HG02938 (cell line): ENCODE measurements at regions not wholly inside any gene's neighbourhood (a gene's known extent, or its start where the extent isn't known, plus 50 kb on each side); places are given as distances from the start of the nearest gene placed in this dataset.

Source experiments
- ATAC-seq: cut with Tn5 transposase; IDR thresholded peaks from one replicate; pipeline ENCODE4 v1.9.1; 2021; ENCODE audit warnings: mild to moderate bottlenecking, moderate library complexity; ENCODE audit not compliant: unreplicated experiment

DNA sequence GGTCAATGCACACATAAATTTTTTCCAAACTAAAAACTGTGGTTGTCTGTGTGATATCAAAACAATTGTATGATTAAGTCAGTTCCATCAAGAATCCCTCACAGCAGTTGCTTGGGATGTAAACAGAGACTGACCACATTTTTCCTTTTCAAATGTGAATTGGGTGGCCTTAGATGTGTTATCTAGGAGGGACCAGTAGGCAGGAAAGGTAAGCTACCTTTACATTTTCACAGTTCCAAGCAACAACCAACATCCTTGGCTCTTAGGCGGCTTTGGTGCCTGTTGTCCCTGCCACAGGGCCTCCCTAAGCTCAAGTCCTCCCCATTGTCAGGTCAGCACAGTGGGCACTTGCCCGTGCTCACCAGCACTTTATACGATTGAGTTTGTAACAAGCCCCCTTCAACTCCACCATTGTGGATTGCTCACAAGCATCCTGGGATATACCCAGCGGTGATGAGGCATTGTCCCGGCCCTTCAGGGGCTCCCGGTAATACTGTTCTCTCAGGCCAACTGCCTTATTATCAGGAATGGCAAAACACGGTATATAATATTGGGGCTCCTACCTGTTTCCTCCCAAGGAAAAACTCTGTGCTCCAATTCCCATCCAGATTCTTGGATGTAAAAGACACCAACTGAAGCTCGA, 114.9 kb upstream of the ANKRD1 start:
- no peak for ATAC-seq

GRCh38 chr10:91036807-91037411, 116.0 kb upstream of the ANKRD1 start:
- ATAC-seq = no peak

DNA sequence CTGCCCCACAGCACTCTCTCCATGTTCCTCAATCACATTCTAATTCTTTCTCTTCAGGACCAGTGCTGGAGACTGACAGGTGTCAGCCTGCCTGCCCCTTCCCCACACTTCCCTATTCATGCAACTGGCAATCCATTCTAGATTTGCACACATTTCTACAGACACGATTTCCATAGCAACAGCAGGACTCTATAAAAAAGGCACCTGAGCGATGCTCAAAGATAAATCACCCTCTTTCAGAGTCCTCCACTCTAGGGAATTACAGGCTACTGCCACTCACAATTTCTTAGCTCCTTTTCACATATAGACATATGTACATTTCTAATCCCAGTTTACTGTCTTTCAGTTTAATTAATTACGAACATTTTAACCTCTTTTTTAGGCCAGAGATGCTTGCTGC, 118.1 kb upstream of the ANKRD1 start:
- no peak for ATAC-seq

DNA sequence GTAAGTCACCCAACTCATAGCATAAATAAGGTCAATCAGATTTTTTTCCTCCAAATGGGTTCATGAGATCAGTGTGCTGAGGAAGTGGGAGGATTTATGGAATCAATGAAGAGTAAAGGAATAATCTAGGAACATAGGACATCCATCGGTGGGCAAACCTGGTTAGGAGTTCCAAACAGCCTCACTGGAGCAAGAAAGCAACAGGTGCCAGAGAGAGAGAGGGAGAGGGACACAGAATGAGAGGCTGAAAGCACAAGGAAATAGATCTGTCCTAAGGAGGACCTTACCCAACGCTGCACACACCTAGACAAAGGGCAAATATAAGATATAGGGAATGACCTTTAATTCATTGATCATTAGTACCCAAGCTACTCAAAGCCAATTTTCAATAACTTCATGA, 119.5 kb upstream of the ANKRD1 start:
- ATAC-seq = no peak

DNA sequence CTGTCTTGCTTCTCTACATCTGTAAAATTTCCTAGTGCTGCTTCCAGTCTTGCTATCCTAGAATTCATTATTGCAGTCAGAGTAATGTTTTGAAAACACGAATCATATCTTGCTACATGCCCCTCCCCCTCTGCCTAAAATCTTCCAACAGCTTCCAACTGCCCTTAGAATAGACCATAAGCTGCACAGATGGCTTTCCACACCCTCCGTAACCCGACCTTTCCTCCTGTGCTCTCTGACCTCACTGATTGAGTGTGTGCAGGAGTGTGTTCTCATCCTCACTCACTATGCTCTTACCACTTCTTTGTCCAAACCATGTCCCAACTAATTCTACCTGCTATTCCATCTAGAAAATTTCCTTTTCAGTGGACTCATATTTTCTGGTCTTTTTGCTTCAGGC, 121.2 kb upstream of the ANKRD1 start:
- no peak for ATAC-seq

DNA sequence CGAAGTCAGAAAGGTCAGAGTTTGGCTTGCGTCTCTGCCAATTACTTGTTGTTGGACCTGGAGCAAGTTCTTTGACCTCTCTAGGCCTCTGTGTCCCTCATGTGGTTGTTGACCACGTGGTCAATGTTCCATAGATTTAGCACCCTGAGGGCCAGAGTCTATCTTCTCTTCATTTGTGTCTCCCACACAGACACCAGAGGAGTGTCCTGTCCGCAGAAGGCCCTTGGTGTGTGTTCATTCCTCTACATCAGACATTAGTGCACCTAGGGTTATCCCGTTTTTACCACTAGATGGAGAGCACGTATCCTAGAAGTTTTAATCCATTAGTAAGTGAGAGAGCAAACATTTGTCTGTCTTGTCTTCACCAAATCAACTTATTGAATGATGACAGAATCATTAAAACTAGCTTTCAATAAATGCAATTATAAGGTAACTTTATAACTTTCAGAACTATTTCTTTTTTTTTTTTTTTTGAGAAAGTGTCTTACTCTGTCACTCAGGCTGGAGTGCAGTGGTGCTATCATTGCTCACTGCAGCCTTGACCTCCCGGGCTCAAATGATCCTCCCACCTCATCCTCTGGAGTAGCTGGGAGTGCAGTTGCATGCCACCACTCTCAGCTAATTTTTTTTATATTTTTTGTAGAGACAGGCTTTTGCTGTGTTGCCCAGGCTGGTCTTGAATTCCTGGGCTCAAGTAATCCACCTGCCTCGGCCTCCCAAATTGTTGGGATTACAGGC, 122.5 kb upstream of the ANKRD1 start:
- no peak for ATAC-seq

GRCh38 chr10:91046869-91047268, 126.0 kb upstream of the ANKRD1 start:
- ATAC-seq = no peak

GRCh38 chr10:91048380-91048779, 127.5 kb upstream of the ANKRD1 start:
- no peak for ATAC-seq

- ATAC-seq = no peak
Measured at GRCh38 chr10:91049296-91049987, 128.6 kb upstream of the ANKRD1 start.

DNA sequence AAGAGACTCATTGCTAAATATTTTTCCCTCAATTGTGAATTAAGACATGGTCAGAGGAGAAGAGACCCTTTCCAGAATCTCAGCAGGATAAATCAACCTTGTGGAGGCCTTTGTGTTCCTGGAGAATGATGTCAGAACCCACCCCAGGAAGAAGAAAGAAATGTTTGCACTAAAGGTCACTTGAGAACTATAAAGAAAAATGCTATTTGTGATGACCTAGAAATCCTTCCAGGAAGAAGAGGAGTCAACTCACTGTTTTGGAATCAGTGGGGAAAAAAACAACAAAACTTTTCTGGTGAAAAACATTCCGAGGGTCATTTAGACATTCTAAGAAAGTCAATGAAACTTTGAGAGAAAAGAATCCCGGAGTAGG, 129.1 kb upstream of the ANKRD1 start:
- no peak for ATAC-seq

GRCh38 chr10:91050371-91051034, 129.6 kb upstream of the ANKRD1 start:
- ATAC-seq = no peak

DNA sequence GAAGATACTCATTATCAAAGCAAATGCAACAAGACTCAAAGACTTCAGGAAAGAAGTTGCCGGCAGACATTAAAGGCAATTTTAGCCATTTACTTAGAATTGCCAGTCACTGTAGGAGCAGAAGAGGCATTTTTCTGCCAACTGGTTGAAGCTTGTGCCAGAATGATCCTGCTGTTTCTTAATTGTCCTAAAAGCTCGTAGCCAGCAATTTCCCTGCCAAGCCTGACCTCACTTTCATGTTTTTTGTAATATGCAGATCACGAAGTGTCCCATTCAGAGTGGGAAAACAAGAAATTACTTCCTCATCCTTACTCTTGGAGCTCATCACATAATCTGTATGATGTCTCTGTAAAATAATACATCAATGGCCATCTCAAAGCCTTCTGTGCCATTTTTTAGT, 130.9 kb upstream of the ANKRD1 start:
- no peak for ATAC-seq

DNA sequence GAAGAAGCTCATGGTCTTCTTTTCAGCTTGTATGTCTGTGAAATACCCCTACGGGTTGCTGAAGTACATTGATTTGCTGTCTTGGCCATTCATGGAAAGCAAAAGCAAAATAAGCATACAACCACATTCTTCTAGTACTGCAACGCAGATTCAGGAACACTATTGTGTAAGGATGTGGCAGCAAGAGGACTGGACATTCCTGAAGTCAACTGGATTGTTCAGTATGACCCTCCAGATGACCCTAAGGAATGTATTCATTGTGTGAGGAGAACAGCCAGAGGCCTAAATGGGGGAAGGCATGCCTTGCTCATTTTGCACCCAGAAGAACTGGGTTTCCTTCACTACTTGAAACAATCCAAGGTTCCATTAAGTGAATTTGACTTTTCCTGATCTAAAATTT, 133.4 kb upstream of the ANKRD1 start:
- ATAC-seq = no peak

GRCh38 chr10:91061187-91061586, 140.3 kb upstream of the ANKRD1 start:
- ATAC-seq = no peak

DNA sequence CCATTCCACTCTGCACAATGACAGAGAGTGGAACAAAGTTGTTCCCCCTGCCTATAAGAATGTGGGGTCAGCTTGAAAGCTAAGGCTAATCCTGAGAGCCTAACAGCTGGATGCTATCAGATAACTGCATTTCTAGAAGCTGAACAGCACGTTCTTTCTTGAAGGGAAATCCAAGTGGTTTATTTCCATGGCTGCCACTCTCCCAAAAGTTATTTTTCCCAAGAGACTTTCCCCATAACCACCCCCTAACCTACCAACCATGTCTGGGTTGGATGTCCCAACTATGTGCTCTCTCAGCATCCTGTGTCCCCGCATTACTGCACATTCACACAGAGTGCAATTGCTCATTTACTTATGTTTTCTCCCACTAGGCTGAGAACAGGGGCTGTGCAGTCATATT, 140.7 kb upstream of the ANKRD1 start:
- ATAC-seq = no peak

DNA sequence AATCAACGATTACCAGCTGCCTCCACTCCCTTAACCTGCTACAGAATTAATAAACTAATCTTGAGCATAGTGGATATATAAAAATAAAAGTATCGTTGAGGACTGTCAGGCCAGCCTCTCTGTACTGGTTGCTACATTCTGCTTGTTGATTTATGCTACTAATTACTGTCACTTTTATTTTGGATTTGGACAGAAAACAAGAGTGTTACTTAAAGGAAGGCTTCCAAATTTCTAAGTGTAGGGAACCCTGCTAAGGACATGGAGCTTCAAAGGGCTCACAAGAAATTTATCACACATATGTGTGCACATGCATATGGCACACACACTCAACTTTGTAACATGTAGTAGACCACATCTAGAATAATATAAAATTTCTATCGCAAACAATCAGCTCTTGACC, 141.2 kb upstream of the ANKRD1 start:
- no peak for ATAC-seq

- no peak for ATAC-seq
Measured at GRCh38 chr10:91071786-91072185, 148.7 kb upstream of the PCGF5 start.

DNA sequence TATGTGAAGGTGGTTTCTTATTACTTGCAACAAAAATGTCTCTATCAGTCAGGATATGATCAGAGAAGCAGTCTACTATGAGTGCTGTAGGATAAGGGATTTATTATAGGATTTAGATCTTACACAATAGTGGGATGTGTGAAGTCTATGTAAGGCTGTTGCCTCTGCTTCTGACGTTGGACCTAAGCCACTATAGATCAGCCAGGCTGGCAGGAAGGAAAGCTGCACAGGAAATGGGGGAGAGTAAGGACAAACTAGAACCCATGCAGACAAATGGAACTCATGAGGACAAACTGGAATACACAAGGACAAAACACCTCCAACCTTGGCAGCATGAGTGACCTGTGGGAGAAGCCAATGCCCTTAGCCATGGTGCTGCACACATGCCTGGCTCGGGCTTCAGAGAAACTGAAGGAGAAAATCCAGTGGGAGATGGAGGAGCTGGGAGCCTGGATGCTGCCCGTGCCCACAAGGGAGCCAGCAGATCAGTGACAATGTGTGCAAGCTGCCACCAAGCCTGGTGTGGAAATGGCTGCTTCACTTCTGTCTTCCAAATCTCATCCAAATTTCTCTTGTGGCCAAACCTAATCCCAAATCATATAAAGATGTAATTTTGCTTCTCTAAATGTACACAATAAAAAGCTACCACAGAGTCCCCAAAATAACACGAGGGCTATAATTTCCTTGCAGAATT, 147.0 kb upstream of the PCGF5 start:
- no peak for ATAC-seq

GRCh38 chr10:91076991-91077548, 143.4 kb upstream of the PCGF5 start:
- no peak for ATAC-seq

GRCh38 chr10:91077549-91078071, 142.9 kb upstream of the PCGF5 start:
- no peak for ATAC-seq
